HG02759 (cell line): ENCODE measurements at regions not wholly inside any gene's neighbourhood (a gene's known extent, or its start where the extent isn't known, plus 50 kb on each side); places are given as distances from the start of the nearest gene placed in this dataset.

Source experiments
- ATAC-seq: cut with Tn5 transposase; IDR thresholded peaks from one replicate; pipeline ENCODE4 v1.9.1; 2021; ENCODE audit warnings: mild to moderate bottlenecking, moderate library complexity; ENCODE audit not compliant: unreplicated experiment

- ATAC-seq, result no peak
Observed at GRCh38 chr20:40806929-40807820, 118.1 kb upstream of the MAFB start.

GRCh38 chr20:40807821-40808170 is 118.8 kb upstream of the MAFB start:
- ATAC-seq, result no peak

- no peak for ATAC-seq
Observed at GRCh38 chr20:40808936-40809335, 119.9 kb upstream of the MAFB start.

GRCh38 chr20:40809361-40809760 is 120.3 kb upstream of the MAFB start:
- no peak for ATAC-seq

- ATAC-seq, result no peak
Observed at GRCh38 chr20:40810332-40811000, 121.4 kb upstream of the MAFB start.

GRCh38 chr20:40811004-40811403 is 122.0 kb upstream of the MAFB start:
- no peak for ATAC-seq

- no peak for ATAC-seq
Observed at GRCh38 chr20:40811660-40812414, 122.8 kb upstream of the MAFB start.

GRCh38 chr20:40812415-40812925 is 123.4 kb upstream of the MAFB start:
- ATAC-seq, result no peak

GRCh38 chr20:40813029-40813431 is 124.0 kb upstream of the MAFB start:
- no peak for ATAC-seq

GRCh38 chr20:40813708-40814630 is 124.9 kb upstream of the MAFB start:
- no peak for ATAC-seq

- ATAC-seq, result no peak
Observed at GRCh38 chr20:40814631-40814960, 125.6 kb upstream of the MAFB start.

- no peak for ATAC-seq
Observed at GRCh38 chr20:40815156-40816038, 126.4 kb upstream of the MAFB start.

- no peak for ATAC-seq
Observed at GRCh38 chr20:40816039-40816352, 127.0 kb upstream of the MAFB start.

- ATAC-seq, result no peak
Observed at GRCh38 chr20:40821429-40821828, 132.4 kb upstream of the MAFB start.

GRCh38 chr20:40826699-40827098 is 137.7 kb upstream of the MAFB start:
- no peak for ATAC-seq

GRCh38 chr20:40835321-40835720 is 146.3 kb upstream of the MAFB start:
- no peak for ATAC-seq

- no peak for ATAC-seq
Observed at GRCh38 chr20:40838509-40838908, 149.5 kb upstream of the MAFB start.

- no peak for ATAC-seq
Observed at GRCh38 chr20:40843251-40843650, 154.2 kb upstream of the MAFB start.

GRCh38 chr20:40844332-40844731 is 155.3 kb upstream of the MAFB start:
- ATAC-seq, result no peak

- ATAC-seq, result no peak
Observed at GRCh38 chr20:40848096-40848495, 159.1 kb upstream of the MAFB start.
